H1 (cell line): ENCODE measurements at regions not wholly inside any gene's neighbourhood (a gene's known extent, or its start where the extent isn't known, plus 50 kb on each side); places are given as distances from the start of the nearest gene placed in this dataset.

Source experiments
- CTCF ChIA-PET: fragments of 300-600 bp; sonication (Branson Sonifier 250); formaldehyde crosslinking; loops from one replicate; lab custom pipeline; 2021; ENCODE audit not compliant: partially characterized antibody; lab: Charles Lee
- POLR2A ChIA-PET: fragments of 300-600 bp; sonication (Branson Sonifier 250); formaldehyde crosslinking; loops from one replicate; lab custom pipeline; 2021; ENCODE audit warnings: inconsistent platforms; ENCODE audit not compliant: partially characterized antibody; lab: Charles Lee
- DNase-seq, 2 experiments: peaks; one replicate each; pipeline versions ENCODE4 v3.0.0 to v3.0.0-alpha.2; 2010 to 2022; ENCODE audit warnings: low spot score in 2 of 2, low read depth in 1 of 2, mixed read lengths in 1 of 2
- FAIRE-seq: peaks from 2 replicates; lab custom pipeline; 2011; peaks lifted over from hg19 to GRCh38; lab: Jason Lieb, UNC
- H2AFZ ChIP-seq: 2 replicates; pipeline ENCODE4 v1.8.1; 2012; ENCODE audit warnings: low read length, inconsistent platforms
- H2AK5ac ChIP-seq: 2 replicates; pipeline ENCODE4 v1.6.1; 2013; ENCODE audit warnings: low read depth, low read length
- H2BK120ac ChIP-seq: replicated peaks from 2 replicates; pipeline ENCODE3; 2013; ENCODE audit warnings: low read depth, low read length, inconsistent platforms
- H2BK12ac ChIP-seq: 2 replicates; pipeline ENCODE4 v1.6.1; 2013; ENCODE audit warnings: low read depth, low read length
- H2BK15ac ChIP-seq: 2 replicates; pipeline ENCODE4 v1.6.1; 2013; ENCODE audit warnings: low read length
- H2BK20ac ChIP-seq: 2 replicates; pipeline ENCODE4 v1.6.1; 2013; ENCODE audit warnings: low read length
- H2BK5ac ChIP-seq: 2 replicates; pipeline ENCODE4 v1.6.1; 2013; ENCODE audit warnings: low read depth, low read length
- H3K14ac ChIP-seq: 2 replicates; pipeline ENCODE4 v1.6.1; 2013; ENCODE audit warnings: inconsistent platforms; ENCODE audit not compliant: insufficient read length
- H3K18ac ChIP-seq: 2 replicates; pipeline ENCODE4 v1.6.1; 2013; ENCODE audit warnings: low read length; ENCODE audit errors: extremely low read depth
- H3K23ac ChIP-seq: 2 replicates; pipeline ENCODE4 v1.6.1; 2013; ENCODE audit warnings: inconsistent platforms; ENCODE audit not compliant: insufficient read length
- H3K23me2 ChIP-seq: 2 replicates; pipeline ENCODE4 v1.6.1; 2013; ENCODE audit warnings: low read depth, low read length
- H3K27ac ChIP-seq: 2 replicates; pipeline ENCODE4 v1.6.1; 2011; ENCODE audit warnings: low read depth, low read length, inconsistent platforms
- H3K27me3 ChIP-seq, 4 experiments: replicated peaks in 1 of 4; 1 replicate in 1 of 4; 2 replicates in 3 of 4; pipeline versions ENCODE4 v1.6.1 to v1.8.1; 2011 to 2013; ENCODE audit warnings: low read length in 3 of 4, mild to moderate bottlenecking in 3 of 4, inconsistent platforms in 2 of 4, mixed read lengths in 2 of 4, moderate library complexity in 1 of 4; ENCODE audit not compliant: control insufficient read depth in 3 of 4, insufficient read depth in 3 of 4; ENCODE audit errors: extremely low read depth in 1 of 4
- H3K36me3 ChIP-seq, 4 experiments: 2 replicates each; pipeline versions ENCODE4 v1.6.1 to v1.8.1; 2011 to 2013; ENCODE audit warnings: mild to moderate bottlenecking in 4 of 4, low read length in 3 of 4, moderate library complexity in 2 of 4, control low read depth in 1 of 4, inconsistent platforms in 1 of 4; ENCODE audit not compliant: insufficient read depth in 4 of 4, control insufficient read depth in 2 of 4
- H3K4ac ChIP-seq: replicated peaks from 2 replicates; pipeline ENCODE3; 2013; ENCODE audit warnings: low read length, low read depth, mixed read lengths, inconsistent platforms; ENCODE audit not compliant: insufficient read length
- H3K4me1 ChIP-seq, 4 experiments: replicated peaks in 1 of 4; 1 replicate in 1 of 4; 2 replicates in 3 of 4; pipeline versions ENCODE4 v1.6.1 to v1.8.1; 2011 to 2013; ENCODE audit warnings: low read length in 3 of 4, inconsistent platforms in 2 of 4, mixed read lengths in 1 of 4; ENCODE audit not compliant: insufficient read depth in 4 of 4, control insufficient read depth in 3 of 4
- H3K4me2 ChIP-seq, 2 experiments: 2 replicates each; pipeline versions ENCODE4 v1.6.1 to v1.8.1; 2011 to 2013; ENCODE audit warnings: low read depth in 2 of 2, low read length in 2 of 2, control low read depth in 1 of 2, inconsistent platforms in 1 of 2, mild to moderate bottlenecking in 1 of 2; ENCODE audit not compliant: insufficient read depth in 1 of 2
- H3K4me3 ChIP-seq, 4 experiments: fragments of 200-600, 300-600 bp in 1 of 4; sonication (generic), shearing (Covaris generic), sonication (Bioruptor Twin) in 1 of 4; 2 replicates each; pipeline versions ENCODE4 v1.5.1 to v1.8.1; 2011 to 2016; ENCODE audit warnings: low read length in 4 of 4, low read depth in 3 of 4, control low read depth in 2 of 4, inconsistent platforms in 2 of 4, mild to moderate bottlenecking in 2 of 4, mixed read lengths in 1 of 4, moderate library complexity in 1 of 4; ENCODE audit not compliant: insufficient read depth in 2 of 4; ENCODE audit errors: extremely low read depth in 1 of 4
- H3K56ac ChIP-seq: replicated peaks from 2 replicates; pipeline ENCODE3; 2013; ENCODE audit warnings: low read depth, mild to moderate bottlenecking, mixed read lengths, low read length, inconsistent platforms; ENCODE audit not compliant: insufficient read length
- H3K79me1 ChIP-seq: 2 replicates; pipeline ENCODE4 v1.6.1; 2013; ENCODE audit warnings: low read depth, low read length, control low read depth
- H3K79me2 ChIP-seq, 2 experiments: 2 replicates each; pipeline versions ENCODE4 v1.6.1 to v1.8.1; 2012 to 2013; ENCODE audit warnings: low read length in 2 of 2, mild to moderate bottlenecking in 2 of 2, inconsistent platforms in 1 of 2; ENCODE audit not compliant: insufficient read depth in 2 of 2, control insufficient read depth in 1 of 2
- H3K9ac ChIP-seq, 4 experiments: replicated peaks in 1 of 4; 1 replicate in 1 of 4; 2 replicates in 3 of 4; pipeline versions ENCODE4 v1.6.1 to v1.8.1; 2011 to 2013; ENCODE audit warnings: low read depth in 3 of 4, low read length in 3 of 4, control low read depth in 2 of 4, mild to moderate bottlenecking in 2 of 4, moderate library complexity in 2 of 4, inconsistent platforms in 1 of 4; ENCODE audit errors: extremely low read depth in 1 of 4
- H3K9me3 ChIP-seq, 2 experiments: 2 replicates each; pipeline versions ENCODE4 v1.6.1 to v1.8.1; 2012 to 2013; ENCODE audit warnings: mild to moderate bottlenecking in 2 of 2, moderate library complexity in 2 of 2, control low read depth in 1 of 2, inconsistent platforms in 1 of 2, low read depth in 1 of 2, low read length in 1 of 2, mixed read lengths in 1 of 2; ENCODE audit not compliant: insufficient read depth in 2 of 2
- H4K20me1 ChIP-seq, 2 experiments: replicated peaks in 1 of 2; 2 replicates each; pipeline versions ENCODE3 to v1.8.1; 2011 to 2013; ENCODE audit warnings: inconsistent platforms in 2 of 2, low read length in 2 of 2, mild to moderate bottlenecking in 1 of 2; ENCODE audit not compliant: insufficient read depth in 2 of 2, control insufficient read depth in 1 of 2
- H4K5ac ChIP-seq: 2 replicates; pipeline ENCODE4 v1.6.1; 2013; ENCODE audit warnings: low read length, low read depth, mixed read lengths, inconsistent platforms; ENCODE audit not compliant: insufficient read length
- H4K8ac ChIP-seq: 2 replicates; pipeline ENCODE4 v1.8.0; 2013; ENCODE audit warnings: mild to moderate bottlenecking, moderate library complexity, low read length, inconsistent platforms; ENCODE audit not compliant: insufficient read depth; ENCODE audit errors: extremely low read depth
- H4K91ac ChIP-seq: replicated peaks from 2 replicates; pipeline ENCODE3; 2013; ENCODE audit warnings: low read length, mixed read lengths, inconsistent platforms; ENCODE audit not compliant: insufficient read length
- BCL11A ChIP-seq, 2 experiments: IDR thresholded peaks; one replicate each; pipeline ENCODE4 v1.6.1; 2011; ENCODE audit warnings: low read depth in 2 of 2, low read length in 2 of 2, mild to moderate bottlenecking in 2 of 2
- BRCA1 ChIP-seq: IDR thresholded peaks from 2 replicates; pipeline ENCODE4 v1.6.1; 2012; ENCODE audit warnings: low read depth, low read length, improper control_type of control experiment
- CBX5 ChIP-seq: fragments of 300-800, 300-1000 bp; sonication (generic); IDR thresholded peaks from 2 replicates; pipeline ENCODE4 v1.7.1; 2016; ENCODE audit warnings: antibody characterized with exemption, low read length, low read depth
- CHD1 ChIP-seq: IDR thresholded peaks from 2 replicates; pipeline ENCODE4 v1.6.1; 2012; ENCODE audit warnings: low read depth, low read length, improper control_type of control experiment
- CTBP2 ChIP-seq: IDR thresholded peaks from 2 replicates; pipeline ENCODE4 v1.7.0; 2011; ENCODE audit warnings: borderline replicate concordance, mild to moderate bottlenecking, moderate library complexity, mixed read lengths, low read length; ENCODE audit not compliant: insufficient read depth, insufficient read length
- EZH2 ChIP-seq: fragments of 200-600 bp; sonication (generic); IDR thresholded peaks from 2 replicates; pipeline ENCODE4 v1.7.1; 2012; ENCODE audit warnings: low read depth, mild to moderate bottlenecking, moderate library complexity, low read length, inconsistent platforms; ENCODE audit not compliant: severe bottlenecking
- KDM1A ChIP-seq: fragments of 200-600, 300-600 bp; sonication (generic); IDR thresholded peaks from 2 replicates; pipeline ENCODE4 v1.7.1; 2016; ENCODE audit warnings: mild to moderate bottlenecking, low read length, borderline replicate concordance
- KDM5A ChIP-seq: fragments of 200-600 bp; IDR thresholded peaks from 2 replicates; pipeline ENCODE4 v1.7.1; 2012; ENCODE audit warnings: mild to moderate bottlenecking, low read length, inconsistent platforms, mixed read lengths
- MAFK ChIP-seq: IDR thresholded peaks from 2 replicates; pipeline ENCODE4 v1.6.1; 2012; ENCODE audit warnings: low read depth, mild to moderate bottlenecking, improper control_type of control experiment, low read length
- NANOG ChIP-seq: IDR thresholded peaks from 2 replicates; pipeline ENCODE4 v1.6.1; 2011; ENCODE audit warnings: low read length, low read depth, mild to moderate bottlenecking, inconsistent platforms; ENCODE audit not compliant: insufficient read depth, poor library complexity, severe bottlenecking
- PHF8 ChIP-seq: fragments of 200-600 bp; sonication (generic); conservative IDR thresholded peaks from 2 replicates; pipeline ENCODE4 v1.7.1; 2012; ENCODE audit warnings: low read depth, mild to moderate bottlenecking, inconsistent platforms, low read length, moderate library complexity
- POLR2A ChIP-seq, 2 experiments: IDR thresholded peaks; 1 replicate in 1 of 2; 2 replicates in 1 of 2; pipeline ENCODE4 v1.6.1; 2011; ENCODE audit warnings: low read depth in 2 of 2, low read length in 2 of 2, mild to moderate bottlenecking in 2 of 2; ENCODE audit errors: control extremely low read depth in 1 of 2
- SAP30 ChIP-seq: fragments of 300-600 bp; sonication (generic); IDR thresholded peaks from 2 replicates; pipeline ENCODE4 v1.7.1; 2012; ENCODE audit warnings: low read length, moderate library complexity, mild to moderate bottlenecking, inconsistent platforms; ENCODE audit not compliant: insufficient read depth, insufficient replicate concordance
- SIRT6 ChIP-seq: IDR thresholded peaks from one replicate; pipeline ENCODE4 v1.7.1; 2012; ENCODE audit warnings: low read length, inconsistent platforms
- TF ChIP-seq, protein P1 (sequence below): IDR thresholded peaks from 2 replicates; pipeline ENCODE4 v1.6.1; 2011; ENCODE audit warnings: low read depth, mild to moderate bottlenecking, low read length; ENCODE audit not compliant: insufficient read depth

DNA sequence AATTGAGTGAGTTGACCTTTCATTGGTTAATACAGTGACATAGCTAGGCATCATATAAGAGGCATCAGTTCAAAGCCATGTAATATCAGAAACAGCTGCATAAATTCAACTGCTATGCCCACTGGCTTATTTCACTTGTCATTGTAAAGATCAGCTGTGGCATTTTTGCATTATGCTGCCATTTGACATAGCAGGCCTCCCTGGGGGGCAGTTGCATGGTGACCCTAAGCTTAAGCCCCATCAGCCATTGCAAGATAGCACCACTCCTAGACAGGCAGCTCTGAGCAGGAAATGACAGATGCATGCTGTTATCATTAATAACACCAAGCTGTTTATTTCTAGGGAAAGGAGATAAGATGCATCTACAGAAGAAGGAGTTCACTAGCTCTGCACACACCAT lies 233.4 kb upstream of the CNTNAP5 start:
- H2BK120ac ChIP-seq = no peak overlapping the region
- FAIRE-seq = no peak
- H3K4me1 ChIP-seq = no peaks in the 10 kb centered on the region
- ChIA-PET CTCF (interaction anchor here (1.0 kb wide), 2 partner anchors 17 to 18 kb away, joined by 3 to 4 read pairs; no protein-coding TSS in a partner anchor), POLR2A (no interaction called here)
- H3K9me3 ChIP-seq = no peaks in the 10 kb centered on the region; a peak in 1 of 4 replicates
- H3K27ac ChIP-seq = no peak overlapping the region
- H4K20me1 ChIP-seq = no peaks in the 10 kb centered on the region
- no peaks in the 10 kb centered on the region for H3K36me3 ChIP-seq
- H3K4ac ChIP-seq = no peak overlapping the region
- H3K79me2 ChIP-seq = no peaks in the 10 kb centered on the region
- DNase-seq = no peak
- H3K56ac ChIP-seq = no peak overlapping the region
- no peak overlapping the region for H2BK12ac ChIP-seq
- no peaks in the 10 kb centered on the region for H3K23me2 ChIP-seq
- no peak overlapping the region for H4K5ac ChIP-seq
- H4K91ac ChIP-seq = no peak overlapping the region
- no peaks in the 10 kb centered on the region for H3K79me1 ChIP-seq
- no peak overlapping the region for H3K23ac ChIP-seq
- no peak overlapping the region for H4K8ac ChIP-seq
- no peak overlapping the region for H2BK5ac ChIP-seq
- no peak overlapping the region for H3K14ac ChIP-seq
- no peak overlapping the region for H2AK5ac ChIP-seq
- no peak overlapping the region for H2BK20ac ChIP-seq
- H3K4me2 ChIP-seq = no peak overlapping the region
- H3K18ac ChIP-seq = no peak overlapping the region
- no peak for TF ChIP-seq BCL11A (IDR thresholded peaks at IDR 0.05; ENCODE audit: low read depth in 2 of 2, low read length in 2 of 2)
- TF ChIP-seq NANOG = no peak
- TF ChIP-seq KDM1A = no peak
- no peak for TF ChIP-seq CTBP2
- no peak for TF ChIP-seq SAP30
- TF ChIP-seq CBX5 = no peak
- TF ChIP-seq, protein P1, sequence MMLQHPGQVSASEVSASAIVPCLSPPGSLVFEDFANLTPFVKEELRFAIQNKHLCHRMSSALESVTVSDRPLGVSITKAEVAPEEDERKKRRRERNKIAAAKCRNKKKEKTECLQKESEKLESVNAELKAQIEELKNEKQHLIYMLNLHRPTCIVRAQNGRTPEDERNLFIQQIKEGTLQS = no peak
- no peak for TF ChIP-seq MAFK
- no peak for TF ChIP-seq BRCA1
- TF ChIP-seq CHD1 = no peak
- TF ChIP-seq POLR2A (IDR thresholded peaks at IDR 0.05; ENCODE audit: control extremely low read depth in 1 of 2, low read depth in 2 of 2, low read length in 2 of 2) = no peak
- TF ChIP-seq PHF8 = no peak
- TF ChIP-seq EZH2 = no peak
- TF ChIP-seq SIRT6 = no peak
- no peak for TF ChIP-seq KDM5A
- no peak overlapping the region for H2AFZ ChIP-seq
- H3K9ac ChIP-seq = no peak overlapping the region
- no peak overlapping the region for H3K4me3 ChIP-seq
- no peak overlapping the region for H2BK15ac ChIP-seq
- H3K27me3 ChIP-seq = no peaks in the 10 kb centered on the region
